GM23248 (cell line): ENCODE measurements at regions not wholly inside any gene's neighbourhood (a gene's known extent, or its start where the extent isn't known, plus 50 kb on each side); places are given as distances from the start of the nearest gene placed in this dataset.

ENCODE experiments used
- DNase-seq: peaks from one replicate; pipeline ENCODE4 v3.0.0-alpha.2; 2015
- H2AFZ ChIP-seq: fragments of 200-600 bp; sonication (generic); 2 replicates; pipeline ENCODE4 v1.6.1; 2016; ENCODE audit warnings: antibody characterized with exemption
- H3F3A ChIP-seq: fragments of 200-600 bp; sonication (generic); 2 replicates; pipeline ENCODE4 v1.6.1; 2016; ENCODE audit warnings: mild to moderate bottlenecking, antibody characterized with exemption, mixed run types; ENCODE audit not compliant: insufficient read depth
- H3K27ac ChIP-seq: fragments of 200-600 bp; sonication (generic); 2 replicates; pipeline ENCODE4 v1.5.1; 2016; ENCODE audit warnings: mild to moderate bottlenecking
- H3K27me3 ChIP-seq: fragments of 200-600 bp; sonication (generic); replicated peaks from 2 replicates; pipeline ENCODE4 v1.6.1; 2016; ENCODE audit warnings: mild to moderate bottlenecking; ENCODE audit not compliant: insufficient read depth
- H3K36me3 ChIP-seq: fragments of 200-600 bp; sonication (generic); 2 replicates; pipeline ENCODE4 v1.6.1; 2016; ENCODE audit warnings: low read depth, mild to moderate bottlenecking
- H3K4me1 ChIP-seq: fragments of 200-600 bp; sonication (generic); 2 replicates; pipeline ENCODE4 v1.6.1; 2016; ENCODE audit warnings: mild to moderate bottlenecking; ENCODE audit not compliant: insufficient read depth
- H3K4me2 ChIP-seq: fragments of 200-600 bp; sonication (generic); one replicate; pipeline ENCODE4 v1.6.1; 2016; ENCODE audit warnings: mild to moderate bottlenecking; ENCODE audit not compliant: unreplicated experiment
- H3K4me3 ChIP-seq: fragments of 200-600 bp; sonication (generic); 2 replicates; pipeline ENCODE4 v1.5.1; 2016; ENCODE audit warnings: mild to moderate bottlenecking
- H3K79me2 ChIP-seq: fragments of 200-600 bp; sonication (generic); 2 replicates; pipeline ENCODE4 v1.6.1; 2016; ENCODE audit warnings: mild to moderate bottlenecking; ENCODE audit not compliant: insufficient read depth
- H3K9ac ChIP-seq: fragments of 200-600 bp; sonication (generic); 2 replicates; pipeline ENCODE4 v1.6.1; 2016; ENCODE audit warnings: mild to moderate bottlenecking
- H3K9me2 ChIP-seq: fragments of 200-600 bp; sonication (generic); 2 replicates; pipeline ENCODE4 v1.6.1; 2016; ENCODE audit warnings: mixed run types, mild to moderate bottlenecking, moderate library complexity; ENCODE audit not compliant: insufficient read depth
- H3K9me3 ChIP-seq: fragments of 200-600 bp; sonication (generic); one replicate; pipeline ENCODE4 v1.6.1; 2017; ENCODE audit warnings: low read depth
- H4K20me1 ChIP-seq: fragments of 200-600 bp; sonication (generic); 2 replicates; pipeline ENCODE4 v1.6.0; 2016; ENCODE audit not compliant: insufficient read depth
- EZH2 ChIP-seq: fragments of 200-600 bp; sonication (generic); IDR thresholded peaks from 2 replicates; pipeline ENCODE4 v1.6.1; 2018; ENCODE audit warnings: antibody characterized with exemption, mild to moderate bottlenecking; ENCODE audit not compliant: insufficient read depth, poor library complexity, severe bottlenecking
- EZH2phosphoT487 ChIP-seq: fragments of 200-600 bp; sonication (generic); IDR thresholded peaks from 2 replicates; pipeline ENCODE4 v1.6.1; 2018; ENCODE audit warnings: antibody characterized with exemption, moderate library complexity, mild to moderate bottlenecking, low read depth; ENCODE audit not compliant: insufficient read depth
- WGBS, 2 experiments: methylation state at CpG; one replicate each; pipeline ENCODE4 v1.1.6; 2015 to 2017; ENCODE audit warnings: low lambda C conversion rate in 2 of 2, low coverage in 1 of 2; ENCODE audit errors: missing lambda C conversion rate in 2 of 2; 5-methylcytosine and 5-hydroxymethylcytosine counted together
- in situ Hi-C: fragments of 300-500 bp; cut with MboI; formaldehyde crosslinking; loops from 2 replicates; pipeline ENCODE4 v1.15.0; 2020

DNA sequence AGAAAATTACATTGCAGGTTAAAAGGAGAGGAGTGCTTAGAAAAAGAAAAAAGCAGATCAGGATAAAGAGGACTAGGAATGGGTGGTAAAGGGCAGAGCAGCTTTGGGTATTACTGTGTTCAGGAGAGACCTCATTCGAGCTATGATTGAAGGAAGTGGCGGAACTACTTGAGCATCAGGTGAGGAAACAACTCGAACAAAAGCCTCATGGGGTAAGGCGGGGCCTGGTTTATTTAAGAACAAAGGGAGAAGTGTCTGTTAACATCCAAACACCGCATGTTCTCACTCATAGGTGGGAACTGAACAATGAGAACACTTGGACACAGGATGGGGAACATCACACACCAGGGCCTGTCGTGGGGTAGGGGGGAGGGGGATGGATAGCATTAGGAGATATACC lies 444.6 kb upstream of the CCDC196 start:
- H3K9me3 ChIP-seq: no peaks in the 10 kb centered on the region
- H3K27ac ChIP-seq: no peak overlapping the region
- H3K4me2 ChIP-seq: no peak overlapping the region
- no peak overlapping the region for H2AFZ ChIP-seq
- H3K9ac ChIP-seq: no peak overlapping the region
- H3F3A ChIP-seq: peaks cover 32% of the 10 kb centered on the region
- 82 to 85% methylated on average over 6 of the region's 6 CpGs for WGBS, 2 experiments
- no peak overlapping the region for H3K4me3 ChIP-seq
- H4K20me1 ChIP-seq: no peaks in the 10 kb centered on the region
- H3K9me2 ChIP-seq: no peaks in the 10 kb centered on the region
- H3K27me3 ChIP-seq: no peaks in the 10 kb centered on the region
- peaks cover 40% of the 10 kb centered on the region for H3K4me1 ChIP-seq
- no peak for DNase-seq
- no peaks in the 10 kb centered on the region for H3K36me3 ChIP-seq
- no peaks in the 10 kb centered on the region for H3K79me2 ChIP-seq
- in situ Hi-C loops: no loop called here
- TF ChIP-seq EZH2: no peak
- TF ChIP-seq EZH2phosphoT487: no peak

DNA sequence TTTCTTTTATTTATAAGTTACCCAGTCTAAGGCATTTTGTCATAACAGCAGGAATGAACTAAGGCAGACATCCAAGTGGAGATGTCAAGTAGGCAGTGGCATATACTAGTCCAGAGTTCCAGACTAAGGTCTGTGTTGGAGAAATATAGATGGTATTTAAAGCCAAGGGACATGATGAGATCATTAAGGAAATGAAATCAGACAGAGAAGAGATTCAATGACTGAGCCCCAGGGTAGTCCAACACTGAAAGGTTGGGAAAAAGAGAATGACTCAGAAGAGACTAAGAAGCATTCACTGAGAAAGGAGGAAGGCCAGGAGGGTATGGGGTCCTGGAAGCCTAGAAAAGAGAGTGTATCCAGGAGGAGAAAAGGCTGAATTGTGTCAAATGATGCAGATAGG lies 442.2 kb upstream of the CCDC196 start:
- Histone ChIP-seq H3K9ac (no peak overlapping the region), H3K9me3 (no peaks in the 10 kb centered on the region), H3K36me3 (no peaks in the 10 kb centered on the region), H3K27me3 (no peaks in the 10 kb centered on the region), H3K27ac (peak overlapping the region; percentile 25), H3K4me2 (peak overlapping the region; percentile 20), H3K4me1 (peaks cover 32% of the 10 kb centered on the region), H4K20me1 (no peaks in the 10 kb centered on the region), H2AFZ (no peak overlapping the region), H3K79me2 (no peaks in the 10 kb centered on the region), H3F3A (peaks cover 33% of the 10 kb centered on the region), H3K9me2 (no peaks in the 10 kb centered on the region), H3K4me3 (no peak overlapping the region)
- peak; percentile 86 for DNase-seq
- no peak for TF ChIP-seq EZH2phosphoT487
- no peak for TF ChIP-seq EZH2
- in situ Hi-C loops: no loop called here

DNA sequence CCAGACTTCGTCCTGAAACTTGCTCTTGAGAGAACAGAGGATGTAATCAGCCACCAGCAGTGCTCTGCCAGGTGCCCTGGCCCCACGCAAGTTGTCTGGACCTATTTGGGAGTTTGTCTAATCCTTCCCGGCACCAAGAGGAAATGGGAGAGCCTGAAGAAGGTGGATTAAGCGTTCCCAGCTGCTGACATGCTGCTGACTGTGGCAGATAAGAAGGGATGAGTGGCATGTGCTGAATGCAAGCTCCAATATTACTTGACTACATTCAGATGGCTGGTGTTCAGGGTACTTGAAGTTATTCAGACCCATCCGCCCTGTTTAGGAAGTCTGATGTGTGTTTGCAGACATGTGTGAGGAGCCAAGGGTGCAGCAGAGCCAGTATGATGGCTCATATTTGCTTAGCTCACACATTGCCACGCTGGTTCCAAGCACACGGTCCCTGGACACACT lies 440.6 kb upstream of the CCDC196 start:
- TF ChIP-seq EZH2phosphoT487 (no peak), EZH2 (no peak)
- H3K9me3 ChIP-seq: no peaks in the 10 kb centered on the region
- no peaks in the 10 kb centered on the region for H3K79me2 ChIP-seq
- H3K9ac ChIP-seq: no peak overlapping the region; the same call in 1 of the 2 replicates
- H3K27ac ChIP-seq: peak overlapping the region; percentile 58
- peaks cover 33% of the 10 kb centered on the region for H3F3A ChIP-seq
- H3K4me3 ChIP-seq: no peak overlapping the region
- DNase-seq: peak; percentile 69
- peak overlapping the region; percentile 32 for H3K4me2 ChIP-seq
- no peaks in the 10 kb centered on the region for H4K20me1 ChIP-seq
- no peaks in the 10 kb centered on the region for H3K36me3 ChIP-seq
- H2AFZ ChIP-seq: peak overlapping the region; percentile 80
- in situ Hi-C loops: no loop called here
- no peaks in the 10 kb centered on the region for H3K9me2 ChIP-seq
- WGBS, 2 experiments: 6 to 11% methylated on average over 7 of the region's 7 CpGs
- peaks cover 31% of the 10 kb centered on the region for H3K4me1 ChIP-seq
- no peaks in the 10 kb centered on the region for H3K27me3 ChIP-seq

DNA sequence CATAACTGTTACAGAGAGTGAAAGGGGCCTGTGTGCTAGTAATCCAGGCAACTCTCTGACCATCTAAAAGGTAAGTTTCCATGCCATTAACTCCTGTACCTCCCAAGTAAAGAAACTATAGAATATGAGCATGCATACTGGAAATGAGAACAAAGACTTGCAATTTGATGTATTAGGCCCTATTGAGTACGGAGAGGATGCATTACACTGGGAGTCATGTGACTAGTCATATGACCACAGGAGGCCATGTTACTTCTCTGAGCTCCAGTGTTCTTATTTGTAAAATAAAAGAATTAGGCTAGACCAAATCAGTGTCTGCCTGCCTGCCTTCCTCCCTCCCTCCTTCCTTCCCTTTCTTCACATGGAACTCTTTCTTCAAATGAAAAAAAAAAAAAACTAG lies 440.1 kb upstream of the CCDC196 start:
- no peaks in the 10 kb centered on the region for H3K36me3 ChIP-seq
- no peaks in the 10 kb centered on the region for H3K79me2 ChIP-seq
- 49 to 56% methylated on average over 1 of the region's 1 CpG for WGBS, 2 experiments
- H3K9me2 ChIP-seq: no peaks in the 10 kb centered on the region
- peaks cover 31% of the 10 kb centered on the region for H3K4me1 ChIP-seq
- in situ Hi-C loops: no loop called here
- H3K4me2 ChIP-seq: peak overlapping the region; percentile 32
- H3K27me3 ChIP-seq: no peaks in the 10 kb centered on the region
- H3K27ac ChIP-seq: peak overlapping the region; percentile 58
- H3K9me3 ChIP-seq: no peaks in the 10 kb centered on the region
- peaks cover 33% of the 10 kb centered on the region for H3F3A ChIP-seq
- TF ChIP-seq EZH2phosphoT487: no peak
- no peak for TF ChIP-seq EZH2
- no peak overlapping the region; the same call in 1 of the 2 replicates for H3K9ac ChIP-seq
- peak; percentile 47 for DNase-seq
- no peaks in the 10 kb centered on the region for H4K20me1 ChIP-seq
- H3K4me3 ChIP-seq: no peak overlapping the region
- peak overlapping the region; percentile 80 for H2AFZ ChIP-seq

- H3K9me3 ChIP-seq: no peaks in the 10 kb centered on the region
- DNase-seq: no peak
- no peak overlapping the region for H3K9ac ChIP-seq
- H3K27me3 ChIP-seq: no peaks in the 10 kb centered on the region
- H3K9me2 ChIP-seq: no peaks in the 10 kb centered on the region
- H3K36me3 ChIP-seq: no peaks in the 10 kb centered on the region
- peak overlapping the region; percentile 80 for H2AFZ ChIP-seq
- no peak overlapping the region for H3K4me2 ChIP-seq
- no peak overlapping the region for H3K4me3 ChIP-seq
- in situ Hi-C loops: no loop called here
- 81 to 90% methylated on average over 1 of the region's 1 CpG for WGBS, 2 experiments
- H3F3A ChIP-seq: peaks cover 33% of the 10 kb centered on the region
- H4K20me1 ChIP-seq: no peaks in the 10 kb centered on the region
- H3K27ac ChIP-seq: peak overlapping the region; percentile 58
- H3K79me2 ChIP-seq: no peaks in the 10 kb centered on the region
- no peak for TF ChIP-seq EZH2phosphoT487
- TF ChIP-seq EZH2: no peak
- H3K4me1 ChIP-seq: peaks cover 31% of the 10 kb centered on the region
These were observed 439.6 kb upstream of the CCDC196 start for GRCh38 chr14:66046591-66046990.
